NB4 (cell line): ENCODE measurements at regions not wholly inside any gene's neighbourhood (a gene's known extent, or its start where the extent isn't known, plus 50 kb on each side); places are given as distances from the start of the nearest gene placed in this dataset.

Experiments used
- CTCF ChIP-seq: IDR thresholded peaks from one replicate; pipeline ENCODE4 v1.5.1; 2012; ENCODE audit warnings: low read depth, low read length
- POLR2A ChIP-seq: IDR thresholded peaks from 2 replicates; pipeline ENCODE4 v1.6.1; 2011; ENCODE audit warnings: mild to moderate bottlenecking; ENCODE audit not compliant: insufficient read length; ENCODE audit errors: extremely low read depth

GRCh38 chr2:58494071-58494501 lies 253.0 kb upstream of the FANCL start:
- no peak for TF ChIP-seq CTCF
- no peak for TF ChIP-seq POLR2A
